ENCODE measurements at regions not wholly inside any gene's neighbourhood (a gene's known extent, or its start where the extent isn't known, plus 50 kb on each side); places are given as distances from the start of the nearest gene placed in this dataset.

DNA sequence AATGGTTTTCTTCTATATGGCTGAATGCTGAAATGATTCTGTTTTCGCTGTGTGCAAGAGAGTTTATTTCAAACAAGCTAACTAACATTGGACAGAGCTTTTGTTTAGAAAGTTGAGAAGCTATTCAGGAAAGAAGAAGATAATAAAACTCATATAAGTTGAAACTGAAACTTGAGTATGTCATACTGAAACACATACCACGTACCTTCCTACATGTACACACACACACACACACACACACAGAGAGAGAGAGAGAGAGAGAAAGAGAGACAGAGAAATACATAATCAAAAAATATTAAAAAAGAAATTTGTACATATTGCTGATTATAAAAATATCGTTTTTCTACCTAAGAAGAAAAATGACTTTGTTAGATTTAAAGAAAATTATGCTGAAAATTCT is 561.9 kb upstream of the KCND2 start:
- H3K9ac ChIP-seq (ENCODE audit: control insufficient read depth, extremely low read depth, insufficient read depth, low read length) = no peak overlapping the region
- dilution Hi-C loops (cut with MboI; ENCODE audit: extremely low pct_ligation_motif_present, low sequenced_read_pairs) = no loop called here
- H3K36me3 ChIP-seq (ENCODE audit: control insufficient read depth in 2 of 2, extremely low read depth in 1 of 2, insufficient read depth in 2 of 2, low read length in 2 of 2) = no peaks in the 10 kb centered on the region
- TF ChIP-seq EZH2 (IDR thresholded peaks at IDR 0.05; ENCODE audit: low read length) = no peak
- TF ChIP-seq CTCF (optimal IDR thresholded peaks at IDR 0.05 in 1 of 3, IDR thresholded peaks at IDR 0.05 in 1 of 3, conservative IDR thresholded peaks at IDR 0.05 in 1 of 3; ENCODE audit: extremely low read depth in 1 of 3, insufficient read depth in 2 of 3, low read length in 3 of 3) = no peak
- H2AFZ ChIP-seq (ENCODE audit: control insufficient read depth, low read length) = no peak overlapping the region
- H4K20me1 ChIP-seq (ENCODE audit: control insufficient read depth, extremely low read depth, insufficient read depth, low read length) = no peaks in the 10 kb centered on the region
- no peak overlapping the region for H3K27ac ChIP-seq (ENCODE audit: control insufficient read depth, insufficient read depth, low read length)
- no peaks in the 10 kb centered on the region for H3K9me1 ChIP-seq (ENCODE audit: control insufficient read depth, extremely low read depth, insufficient read depth, low read length)
- H3K27me3 ChIP-seq (ENCODE audit: control insufficient read depth, extremely low read depth, insufficient read depth, low read length) = no peaks in the 10 kb centered on the region
- no peaks in the 10 kb centered on the region for H3K9me3 ChIP-seq (ENCODE audit: control insufficient read depth, low read depth, low read length)
- DNase-seq (ENCODE audit: low read depth, low spot score) (no peak), FAIRE-seq (no peak)
- H3K4me2 ChIP-seq (ENCODE audit: control insufficient read depth, extremely low read depth, insufficient read depth, low read depth, low read length) = no peak overlapping the region
- no peaks in the 10 kb centered on the region for H3K4me1 ChIP-seq (ENCODE audit: control insufficient read depth, extremely low read depth, insufficient read depth, low read length)
- H3K79me2 ChIP-seq (ENCODE audit: control insufficient read depth, insufficient read depth, low read length) = no peaks in the 10 kb centered on the region
- H3K4me3 ChIP-seq (ENCODE audit: control insufficient read depth in 2 of 3, extremely low read depth in 1 of 3, insufficient read depth in 2 of 3, low read depth in 1 of 3, low read length in 3 of 3) = no peak overlapping the region

DNA sequence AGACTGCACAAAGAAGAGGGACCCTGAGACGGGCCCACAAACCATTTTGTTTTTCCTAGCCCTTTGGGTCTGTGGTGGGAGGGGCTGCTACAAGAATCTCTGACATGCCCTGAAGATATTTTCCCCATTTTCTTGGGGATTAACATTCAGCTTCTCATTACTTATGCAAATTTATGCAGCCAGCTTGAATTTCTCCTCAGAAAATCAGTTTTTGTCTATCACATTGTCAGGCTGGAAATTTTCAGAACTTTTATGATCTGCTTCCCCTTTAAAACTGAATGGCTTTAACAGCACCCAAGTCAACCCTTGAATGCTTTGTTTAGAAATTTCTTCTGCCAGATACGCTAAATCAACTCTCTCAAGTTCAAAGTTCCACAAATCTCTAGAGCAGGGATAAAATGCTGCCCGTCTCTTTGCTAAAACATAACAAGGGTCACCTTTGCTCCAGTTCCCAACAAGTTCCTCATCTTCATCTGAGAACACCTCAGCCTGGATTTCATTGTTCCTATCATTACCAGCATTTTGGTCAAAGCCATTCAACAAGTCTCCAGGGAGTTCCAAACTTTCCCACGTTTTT is 560.0 kb upstream of the KCND2 start:
- no peak overlapping the region for H3K4me2 ChIP-seq (ENCODE audit: control insufficient read depth, extremely low read depth, insufficient read depth, low read depth, low read length)
- no peaks in the 10 kb centered on the region for H3K4me1 ChIP-seq (ENCODE audit: control insufficient read depth, extremely low read depth, insufficient read depth, low read length)
- TF ChIP-seq EZH2 (IDR thresholded peaks at IDR 0.05; ENCODE audit: low read length) (no peak), CTCF (optimal IDR thresholded peaks at IDR 0.05 in 1 of 3, IDR thresholded peaks at IDR 0.05 in 1 of 3, conservative IDR thresholded peaks at IDR 0.05 in 1 of 3; ENCODE audit: extremely low read depth in 1 of 3, insufficient read depth in 2 of 3, low read length in 3 of 3) (no peak)
- no peak overlapping the region for H2AFZ ChIP-seq (ENCODE audit: control insufficient read depth, low read length)
- H3K79me2 ChIP-seq (ENCODE audit: control insufficient read depth, insufficient read depth, low read length) = no peaks in the 10 kb centered on the region
- FAIRE-seq (no peak), DNase-seq (ENCODE audit: low read depth, low spot score) (no peak)
- no peaks in the 10 kb centered on the region for H3K9me1 ChIP-seq (ENCODE audit: control insufficient read depth, extremely low read depth, insufficient read depth, low read length)
- H3K27me3 ChIP-seq (ENCODE audit: control insufficient read depth, extremely low read depth, insufficient read depth, low read length) = no peaks in the 10 kb centered on the region
- no peaks in the 10 kb centered on the region for H3K9me3 ChIP-seq (ENCODE audit: control insufficient read depth, low read depth, low read length)
- H3K9ac ChIP-seq (ENCODE audit: control insufficient read depth, extremely low read depth, insufficient read depth, low read length) = no peak overlapping the region
- no peaks in the 10 kb centered on the region for H4K20me1 ChIP-seq (ENCODE audit: control insufficient read depth, extremely low read depth, insufficient read depth, low read length)
- H3K27ac ChIP-seq (ENCODE audit: control insufficient read depth, insufficient read depth, low read length) = no peak overlapping the region
- H3K36me3 ChIP-seq (ENCODE audit: control insufficient read depth in 2 of 2, extremely low read depth in 1 of 2, insufficient read depth in 2 of 2, low read length in 2 of 2) = no peaks in the 10 kb centered on the region
- H3K4me3 ChIP-seq (ENCODE audit: control insufficient read depth in 2 of 3, extremely low read depth in 1 of 3, insufficient read depth in 2 of 3, low read depth in 1 of 3, low read length in 3 of 3) = no peak overlapping the region
- dilution Hi-C loops (cut with MboI; ENCODE audit: extremely low pct_ligation_motif_present, low sequenced_read_pairs) = no loop called here

Measured in keratinocyte (primary cell).